Heart left ventricle (tissue), 13 donors: ENCODE measurements at regions not wholly inside any gene's neighbourhood (a gene's known extent, or its start where the extent isn't known, plus 50 kb on each side); places are given as distances from the start of the nearest gene placed in this dataset.

ENCODE experiments used
- CTCF ChIP-seq, 12 donors: fragments of 200-600 bp; sonication (generic) in 4 of 12; IDR thresholded peaks; one replicate each; pipeline versions ENCODE4 v1.5.0 to v1.8.0; 2018 to 2022; ENCODE audit warnings: antibody characterized with exemption in 12 of 12, mild to moderate bottlenecking in 5 of 12
- POLR2A ChIP-seq, 2 donors: fragments of 450-650 bp; IDR thresholded peaks; one replicate each; pipeline ENCODE4 v1.6.1; 2017; ENCODE audit warnings: antibody characterized with exemption in 2 of 2, mild to moderate bottlenecking in 2 of 2, moderate library complexity in 2 of 2
- donor health status: ischemic (EF 13 %, LVEDD 7.1; RV severe dilation, severe dysfunction).
- donor health status: DM: no; HTN: yes; CAD: no.
- donor health status: DM: no; HTN: no; CAD: no.
- donor health status: ischemic (EF 25% LVEDD 6.9; RV normal size, moderate dysfunction).
- donor health status: ischemic (EF 25% LVEDD 5.7; RV mildly dilated, moderate dysfunction).
- donor health status: ischemic (EF 35%, LVEDD 5.7; RV mildly dilated, moderate dysfunction).
- donor health status: nonischemic (EF 11% LVEDD 7.7; RV severe dilation, severe dysfunction).
- donor health status: DM: yes; HTN: yes; CAD: no.
- donor health status: PGD.
- donor health status: ischemic (EF 29% LVEDD 5.4; RV normal size, mild dysfunction).
- donor health status: nonischemic (EF 23%, LVEDD 6.1; RV moderate dilation, normal function).

DNA sequence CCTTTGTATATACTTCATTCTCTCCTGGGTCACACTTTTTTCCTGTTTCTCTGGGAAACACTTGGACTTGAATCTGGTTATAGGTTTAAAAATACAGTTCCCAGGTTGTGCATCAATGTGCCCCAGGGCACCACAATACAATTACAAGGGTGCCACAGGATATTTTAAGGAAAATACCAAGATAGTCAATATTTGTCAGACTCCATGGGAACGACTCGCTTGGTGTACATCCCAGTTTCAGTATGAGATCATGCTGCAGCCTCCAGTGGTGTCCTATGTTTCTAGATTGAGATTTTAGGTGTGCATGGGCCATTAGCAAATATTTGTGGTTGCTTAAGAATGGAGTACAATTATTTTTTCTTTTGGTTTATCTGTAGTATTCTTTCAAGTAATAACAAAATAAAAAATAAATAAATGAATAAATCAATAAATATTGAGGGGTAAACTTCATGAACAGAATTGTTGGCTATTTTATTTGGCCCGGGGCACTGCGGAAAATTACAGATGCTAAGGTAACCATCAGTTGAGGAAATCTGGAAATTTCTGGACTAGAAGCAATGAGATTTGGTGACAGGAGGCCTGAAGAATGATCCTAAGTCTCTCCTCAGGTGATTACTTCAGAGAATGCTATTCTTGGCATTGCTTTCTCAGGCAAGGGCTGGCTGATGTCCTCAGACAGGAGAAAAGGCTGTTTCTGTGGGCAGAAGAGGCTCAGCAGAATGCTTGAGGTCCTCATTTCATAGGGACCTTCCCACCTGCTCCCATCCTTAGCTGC lies 649.3 kb upstream of the SOX11 start:
- no peak for TF ChIP-seq POLR2A (IDR thresholded peaks at IDR 0.05)
- TF ChIP-seq CTCF (IDR thresholded peaks at IDR 0.05): no peak
